ENCODE measurements at regions not wholly inside any gene's neighbourhood (a gene's known extent, or its start where the extent isn't known, plus 50 kb on each side); places are given as distances from the start of the nearest gene placed in this dataset.

DNA sequence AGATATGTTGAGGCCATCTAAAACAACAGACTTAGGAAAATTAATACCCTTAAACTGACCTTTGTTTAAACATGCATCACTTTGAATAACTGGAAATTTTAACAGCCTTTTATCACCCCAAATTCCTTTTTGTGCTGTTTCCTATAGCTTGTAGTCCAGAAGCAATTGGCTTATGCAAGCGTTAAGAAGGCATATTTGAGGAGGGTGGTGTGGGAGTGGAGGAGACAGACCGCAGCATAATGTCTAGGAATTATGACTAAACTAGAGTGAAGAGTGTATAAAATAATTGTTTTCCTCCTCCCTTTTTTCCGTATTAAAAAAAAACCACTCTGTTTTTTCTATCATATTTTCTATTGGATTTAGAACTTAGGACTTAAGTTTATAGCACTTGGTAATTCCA, 51.8 kb upstream of the MPDZ start:
- no peak for DNase-seq (ENCODE audit: low spot score)

DNA sequence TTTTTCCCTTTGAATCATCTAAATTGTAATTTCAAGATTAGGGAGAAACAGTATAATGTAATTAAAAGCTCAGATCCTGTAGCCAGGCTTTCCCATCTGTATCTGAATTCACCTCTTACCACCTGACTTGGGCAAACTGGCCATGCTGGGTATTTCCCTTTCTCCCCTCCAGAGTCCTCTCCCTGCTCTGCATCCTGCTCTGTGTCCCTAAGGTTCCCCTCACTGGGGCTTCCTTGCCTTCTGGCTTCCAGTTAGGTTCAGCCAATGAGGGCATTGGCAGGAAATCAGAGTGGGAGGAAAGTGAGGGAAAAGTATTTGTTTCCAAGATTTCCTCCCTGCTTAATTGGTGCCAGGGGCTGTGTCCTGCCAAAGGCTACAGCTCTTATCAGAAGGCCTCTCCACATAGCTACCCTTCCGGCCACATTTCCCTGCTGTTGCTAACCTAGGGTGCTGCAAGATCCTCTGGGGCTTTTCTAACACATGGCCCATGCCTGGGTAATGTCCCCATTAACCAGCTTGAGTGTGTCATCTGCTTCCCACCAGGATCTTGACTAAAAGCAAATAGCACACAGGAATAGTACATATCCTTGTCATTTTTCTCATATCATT, 51.0 kb upstream of the MPDZ start:
- DNase-seq (ENCODE audit: low spot score): no peak

Data from ecto neural progenitor cell (in vitro differentiated cells).